ENCODE measurements at regions not wholly inside any gene's neighbourhood (a gene's known extent, or its start where the extent isn't known, plus 50 kb on each side); places are given as distances from the start of the nearest gene placed in this dataset.

DNA sequence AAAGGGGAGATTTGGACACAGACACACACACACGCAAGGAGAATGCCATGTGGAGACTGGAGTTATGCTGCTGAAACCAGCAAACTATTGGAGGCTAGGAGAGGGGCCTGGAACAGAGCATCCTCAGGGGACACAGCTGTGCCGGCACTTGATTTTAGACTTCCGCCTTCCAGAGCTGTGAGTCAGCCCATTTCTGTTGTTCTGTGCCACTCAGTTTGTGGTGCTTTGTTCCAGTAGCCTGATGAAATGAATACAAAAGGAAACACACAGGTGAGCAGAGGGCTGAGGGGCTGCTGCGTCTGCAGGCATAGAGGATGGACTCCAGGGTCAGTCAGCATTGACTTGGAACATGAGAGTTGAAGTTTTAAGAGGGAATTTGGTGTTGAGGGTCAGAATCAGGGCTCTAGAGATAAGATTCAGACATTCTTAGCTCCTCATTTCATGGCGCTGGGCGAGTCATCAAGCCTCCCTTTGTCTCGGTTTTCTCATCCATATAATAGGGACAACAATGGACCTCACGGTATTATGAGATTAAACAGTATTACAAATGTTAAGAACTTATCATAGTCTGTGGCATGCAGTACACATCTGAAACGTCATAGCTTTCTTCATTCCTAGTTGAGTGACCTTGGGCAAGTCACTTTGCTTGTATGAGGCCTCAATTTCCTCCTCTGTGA lies 191.0 kb downstream of the MIAT start:
- no peak for DNase-seq

DNA sequence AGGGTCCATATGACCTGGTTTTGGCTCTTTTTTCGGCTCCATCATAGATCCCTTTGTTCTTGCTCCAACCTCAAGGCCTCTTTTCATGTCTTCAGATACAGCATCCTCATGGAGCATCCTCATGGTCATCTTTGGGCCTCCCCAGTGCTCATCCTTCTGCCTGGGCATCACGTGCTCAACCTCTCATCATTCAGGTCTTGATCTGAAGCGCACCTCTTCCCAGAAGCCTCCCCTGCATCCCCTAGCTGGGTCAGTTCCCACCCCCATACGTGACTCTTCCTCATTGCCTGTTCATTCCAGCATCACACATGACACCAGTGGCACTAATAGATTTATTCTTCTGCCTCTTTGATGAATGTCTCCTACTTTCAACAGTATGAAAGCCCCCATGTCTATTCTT lies 192.2 kb downstream of the MIAT start:
- no peak for DNase-seq

GRCh38 chr22:26851125-26851524 lies 193.7 kb downstream of the MIAT start:
- DNase-seq, result no peak

- DNase-seq, result peak; percentile 21
Measured at GRCh38 chr22:26852176-26852575, 194.8 kb downstream of the MIAT start.

GRCh38 chr22:26853071-26853470 lies 195.7 kb downstream of the MIAT start:
- DNase-seq, result no peak

DNA sequence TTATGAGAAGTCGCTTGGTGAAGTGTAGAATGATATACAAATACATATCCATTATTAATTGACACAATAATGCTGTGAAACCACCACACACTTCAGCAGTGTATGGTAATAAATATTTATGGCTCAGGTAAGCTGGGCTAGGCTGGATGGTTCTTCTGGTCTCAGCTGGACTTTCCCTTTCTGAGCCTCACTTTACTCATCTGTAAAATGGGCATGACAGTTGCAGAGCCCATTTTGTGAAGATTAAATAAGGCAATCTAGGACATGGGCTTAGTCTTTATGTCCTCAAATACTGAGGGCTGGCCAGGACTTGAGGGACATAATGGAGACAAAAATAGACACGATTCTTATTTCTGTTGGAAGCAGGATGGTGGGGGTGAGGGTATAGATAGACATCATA lies 196.1 kb downstream of the MIAT start:
- no peak for DNase-seq

DNA sequence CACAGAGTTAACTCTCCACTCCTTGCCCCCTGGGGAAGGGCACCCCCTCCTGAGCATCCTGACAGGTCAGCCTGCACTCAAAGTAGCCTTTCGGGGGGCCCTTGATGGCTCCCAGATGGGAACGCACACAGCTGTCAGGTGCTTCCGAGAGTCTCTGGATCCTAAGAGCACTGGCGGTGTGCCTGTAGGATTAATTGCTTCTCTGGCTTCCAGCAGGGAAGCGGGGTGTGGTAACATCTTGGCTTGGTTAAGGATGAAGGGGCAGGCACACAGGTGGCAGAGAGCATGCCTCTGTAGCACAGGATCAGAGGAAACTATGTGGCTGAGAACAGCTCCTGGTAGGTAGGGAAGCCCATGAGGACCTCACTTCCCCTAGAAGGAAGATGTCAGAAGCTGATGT lies 199.8 kb downstream of the MIAT start:
- DNase-seq, result no peak

GRCh38 chr22:26860301-26860700 lies 202.9 kb downstream of the MIAT start:
- no peak for DNase-seq

- no peak for DNase-seq
Measured at GRCh38 chr22:26865021-26865420, 207.6 kb downstream of the MIAT start.

DNA sequence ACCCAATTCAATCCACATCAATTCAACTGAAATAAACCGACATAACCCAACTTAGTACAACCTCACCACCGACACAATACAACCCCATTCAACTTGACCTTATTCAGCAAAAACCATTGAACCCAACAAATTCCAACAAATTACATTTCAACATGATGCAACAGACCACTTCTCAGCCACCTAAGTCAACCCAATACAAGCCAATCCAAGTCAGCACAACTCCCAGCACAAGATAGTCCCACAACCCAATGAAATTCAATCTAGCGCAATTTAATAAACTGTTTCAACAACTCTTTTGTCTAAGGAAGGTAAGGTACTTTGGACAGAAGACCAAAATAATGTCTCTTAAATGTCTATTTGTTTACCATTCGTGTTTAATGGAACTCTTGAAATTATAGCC lies 226.0 kb downstream of the MIAT start:
- no peak for DNase-seq

DNA sequence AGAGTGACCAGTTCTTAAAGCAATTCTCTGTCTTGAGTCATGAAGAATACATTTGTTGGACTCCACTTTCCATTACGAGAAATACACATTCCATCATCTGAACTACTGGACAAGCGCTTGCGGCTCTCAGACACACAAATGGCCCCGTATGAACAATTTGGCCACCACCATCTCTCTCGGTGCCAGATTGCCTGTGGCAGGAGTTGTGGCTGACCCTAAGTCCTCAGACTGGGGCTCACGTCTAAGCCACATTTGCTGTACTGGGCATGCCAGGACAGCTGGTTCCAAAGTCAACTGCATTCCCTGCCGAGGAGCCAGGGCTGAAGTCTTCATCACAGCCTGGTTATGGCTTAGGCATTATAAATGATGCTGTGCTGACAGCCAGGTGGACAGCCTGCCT lies 227.5 kb downstream of the MIAT start:
- no peak for DNase-seq

DNA sequence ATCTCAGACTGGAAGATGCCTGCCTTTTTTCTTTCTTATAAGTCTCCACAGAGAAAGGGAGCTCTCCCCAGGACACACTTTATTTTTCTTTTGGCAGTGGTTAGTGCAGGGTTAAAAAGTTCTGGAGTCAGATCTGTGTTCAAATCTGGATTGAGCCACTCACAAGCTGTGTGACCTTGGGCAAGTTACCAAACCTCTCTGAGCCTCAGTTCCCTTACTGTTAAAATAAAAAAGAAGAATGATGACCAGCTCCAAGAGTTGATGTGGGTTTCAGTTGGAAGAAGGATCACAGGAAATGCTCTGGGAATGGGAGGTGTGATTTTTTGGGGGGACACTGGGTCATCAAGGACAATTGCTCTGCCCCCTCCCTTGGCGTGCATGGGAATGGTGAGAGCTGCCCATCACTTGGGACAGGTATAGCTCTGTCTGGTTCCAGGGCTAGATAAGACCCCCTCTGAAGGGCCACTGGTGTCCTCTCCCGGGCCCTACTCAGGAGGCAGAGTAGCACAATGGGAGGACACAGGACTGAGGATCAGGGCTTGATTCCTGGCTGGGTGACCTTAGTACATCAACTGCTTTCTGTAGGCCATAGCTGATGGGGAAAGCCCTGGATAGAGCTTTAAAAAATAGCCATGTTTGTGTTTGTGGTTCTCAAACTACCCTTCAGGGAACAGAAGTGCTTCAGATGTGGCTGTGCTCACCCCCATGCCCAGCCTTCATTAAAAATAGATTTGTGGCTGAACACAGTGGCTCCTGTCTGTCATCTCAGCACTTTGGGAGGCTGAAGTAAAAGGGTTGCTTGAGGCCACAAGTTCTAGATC lies 228.3 kb downstream of the MIAT start:
- DNase-seq, result no peak

DNA sequence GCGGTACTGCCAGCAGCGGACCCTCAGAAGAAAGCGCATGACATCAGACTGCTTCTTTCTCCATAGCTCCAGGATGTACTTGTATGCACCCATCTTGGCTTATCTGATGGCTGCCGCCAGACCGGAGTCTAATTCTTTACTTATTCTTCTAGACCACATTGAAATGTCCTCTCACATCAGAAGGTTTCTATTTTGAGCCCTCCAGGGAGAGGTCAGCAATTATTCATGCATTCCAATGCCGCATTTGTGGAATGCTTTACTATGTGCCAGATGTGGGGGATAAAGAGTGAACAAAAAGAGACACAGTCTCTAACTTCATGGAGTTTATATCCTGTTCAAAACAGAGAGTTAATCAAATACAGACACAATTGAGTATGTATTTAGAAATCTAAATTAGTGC lies 230.1 kb downstream of the MIAT start:
- DNase-seq, result no peak

DNA sequence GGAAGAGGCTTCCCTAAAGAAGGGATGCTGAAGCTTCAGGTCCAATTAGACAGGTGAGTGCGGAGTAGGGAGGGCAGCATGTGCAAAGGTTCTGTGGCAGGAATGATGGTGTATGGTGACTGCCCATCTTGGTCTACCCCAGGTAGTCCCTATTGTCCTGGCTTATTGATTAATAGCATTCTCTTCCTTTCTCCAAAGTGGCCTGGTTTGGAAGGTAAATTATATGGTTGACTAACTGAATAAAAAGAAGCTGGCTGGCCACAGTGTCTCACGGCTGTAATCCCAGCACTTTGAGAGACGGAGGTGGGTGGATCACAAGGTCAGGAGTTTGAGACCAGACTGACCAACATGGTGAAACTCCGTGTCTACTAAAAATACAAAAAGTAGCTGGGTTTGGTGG lies 230.5 kb downstream of the MIAT start:
- DNase-seq, result no peak

GRCh38 chr22:26888887-26889286 lies 231.5 kb downstream of the MIAT start:
- no peak for DNase-seq

DNA sequence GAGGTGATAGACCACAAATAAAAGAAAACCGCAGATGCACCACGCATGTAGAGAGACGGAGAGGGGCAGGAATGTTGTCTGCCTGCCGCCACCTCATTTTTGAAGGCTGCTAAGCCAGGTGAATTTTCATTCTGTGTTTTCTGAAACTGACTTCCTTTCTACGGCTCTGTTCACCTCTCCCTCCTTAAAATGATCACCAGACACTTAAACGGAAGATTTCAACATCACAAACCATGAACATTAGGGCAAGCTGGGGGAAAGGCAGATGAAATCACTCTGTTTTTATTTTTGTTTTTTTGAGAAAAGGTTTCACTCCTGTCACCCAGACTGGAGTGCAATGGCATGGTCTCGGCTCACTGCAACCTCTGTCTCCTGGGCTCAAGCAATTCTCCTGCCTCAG lies 232.4 kb downstream of the MIAT start:
- DNase-seq, result no peak

DNA sequence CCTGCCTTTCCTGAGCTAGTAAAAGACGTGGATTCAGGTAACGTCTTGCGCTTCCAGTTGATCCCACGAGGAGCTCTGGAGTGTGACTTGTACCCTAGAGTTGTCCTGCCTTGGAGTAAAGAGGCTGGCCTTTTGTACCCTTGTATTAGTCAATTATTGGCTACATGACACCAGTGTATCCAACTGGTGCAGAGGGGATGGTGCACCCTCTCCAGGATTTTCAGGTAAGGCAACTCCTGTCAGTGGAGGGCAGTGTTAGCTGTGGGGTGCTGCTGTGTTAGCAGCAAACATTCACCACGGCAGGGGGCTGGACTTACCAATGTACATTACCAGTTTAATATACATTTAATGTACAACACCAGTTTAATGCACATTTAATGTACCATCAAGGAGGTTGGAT lies 233.5 kb downstream of the MIAT start:
- no peak for DNase-seq

DNA sequence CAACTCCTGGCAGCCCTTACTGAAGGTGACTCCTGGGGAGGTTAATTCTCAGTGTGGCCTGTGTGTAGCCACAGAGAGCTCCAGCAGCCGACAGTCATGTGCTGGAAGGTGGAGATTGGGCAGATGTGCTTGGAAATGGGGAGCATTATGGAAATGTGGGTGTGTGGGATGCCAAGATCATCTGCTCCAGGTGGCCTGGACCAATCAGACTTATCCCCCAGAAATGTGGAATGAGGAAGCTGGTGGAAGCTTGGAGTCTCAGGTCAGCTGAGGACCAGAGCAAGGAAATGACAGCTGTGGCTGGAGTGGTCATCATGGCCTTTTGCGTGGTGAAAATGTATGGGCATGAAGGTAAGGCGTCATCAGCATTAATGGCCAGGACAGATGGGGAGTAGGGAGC lies 234.0 kb downstream of the MIAT start:
- no peak for DNase-seq

GRCh38 chr22:26892166-26893041 lies 235.0 kb downstream of the MIAT start:
- DNase-seq, result peak; percentile 12

DNA sequence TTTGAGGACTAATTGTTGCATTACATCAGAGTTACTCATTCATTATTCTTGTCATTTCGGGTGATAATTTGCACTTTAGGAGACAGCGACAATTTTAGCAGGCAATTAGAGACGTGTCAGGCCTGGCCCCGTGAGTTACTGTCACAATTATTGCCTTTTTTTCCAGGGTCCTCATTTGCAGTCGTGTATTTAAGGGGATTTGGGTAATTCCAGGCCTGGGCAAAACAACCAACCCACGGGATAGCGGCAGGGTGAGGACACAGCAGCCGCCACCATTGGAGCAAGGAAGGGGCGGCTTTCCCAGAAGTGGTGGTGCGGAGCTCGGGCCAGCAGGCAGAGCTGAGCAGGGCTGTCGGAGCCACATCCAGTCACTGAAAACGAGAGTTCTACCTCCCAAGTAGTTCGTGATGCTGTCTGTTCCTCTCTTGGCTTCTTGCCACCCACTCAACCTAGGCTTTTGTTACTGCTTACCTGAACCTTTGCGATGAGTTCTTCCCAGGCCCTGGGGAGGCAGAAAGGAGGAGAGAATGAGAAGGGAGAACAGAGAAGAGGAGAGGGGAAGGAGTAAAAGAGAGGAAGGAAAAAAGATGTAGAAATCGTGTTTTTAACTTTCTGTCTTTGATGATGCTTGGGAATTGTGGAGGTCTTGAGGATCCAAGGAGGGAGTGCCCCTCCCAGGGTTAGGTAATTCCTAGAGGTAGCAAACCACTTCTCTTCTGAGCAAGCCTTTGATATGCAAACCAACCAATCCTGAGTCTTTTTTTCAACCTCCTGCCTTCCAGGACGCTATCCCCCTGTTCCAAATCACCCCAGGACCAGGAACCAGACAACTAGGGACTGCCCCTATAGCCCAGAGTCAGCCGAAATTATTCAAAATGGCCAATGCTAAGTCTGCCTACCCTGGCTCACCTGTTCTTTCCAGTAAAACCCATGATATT lies 236.1 kb downstream of the MIAT start:
- no peak for DNase-seq

- no peak for DNase-seq
Measured at GRCh38 chr22:26894362-26894761, 237.0 kb downstream of the MIAT start.

DNA sequence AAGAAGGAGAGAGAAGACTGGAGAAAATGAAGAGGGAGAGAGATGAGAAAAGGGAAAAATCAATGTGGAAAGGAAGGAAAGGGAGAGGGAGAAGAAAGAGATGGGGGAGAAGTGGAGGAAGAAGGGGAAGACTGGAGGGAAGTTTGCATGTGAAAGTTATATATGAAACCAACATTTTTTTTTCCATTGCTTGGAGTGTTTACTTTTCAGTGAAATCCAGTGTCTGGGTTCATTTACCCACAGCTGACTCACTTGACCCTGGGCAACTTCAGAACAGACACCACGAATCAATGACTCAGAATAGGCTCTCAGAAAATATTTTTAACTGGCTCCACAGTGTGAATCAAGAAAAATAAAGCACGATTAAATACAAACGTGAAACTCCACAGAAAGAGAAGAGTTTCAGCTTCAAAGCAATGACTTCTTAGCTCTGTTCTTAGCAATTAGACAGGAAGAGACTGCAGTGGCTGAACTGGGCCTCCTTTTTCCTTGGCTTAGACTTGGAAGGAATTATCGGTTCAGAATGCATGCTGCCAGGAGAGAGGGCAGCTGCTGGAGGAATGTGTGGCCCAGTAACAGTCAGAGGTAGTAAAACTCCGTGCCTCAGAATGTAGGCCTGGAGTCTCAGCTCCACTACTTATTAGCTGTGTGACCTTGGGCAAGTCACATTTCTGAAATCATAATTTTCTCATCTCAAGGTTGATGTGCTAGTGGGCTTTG lies 237.5 kb downstream of the MIAT start:
- DNase-seq, result no peak

Data from hematopoietic multipotent progenitor cell treated with erythropoietin and hydrocortisone succinate and interleukin-3 and kit ligand, for 6 days (in vitro differentiated cells).